Suprapubic skin (tissue), 4 donors: ENCODE measurements at regions not wholly inside any gene's neighbourhood (a gene's known extent, or its start where the extent isn't known, plus 50 kb on each side); places are given as distances from the start of the nearest gene placed in this dataset.

Experiments used
- EP300 ChIP-seq: sonication (generic); formaldehyde crosslinking; IDR thresholded peaks from one replicate; pipeline ENCODE4 v1.6.1; 2017; ENCODE audit warnings: antibody characterized with exemption
- POLR2A ChIP-seq, 2 donors: fragments of 450-650 bp; IDR thresholded peaks; one replicate each; pipeline ENCODE4 v1.6.1; 2017; ENCODE audit warnings: antibody characterized with exemption in 2 of 2, mild to moderate bottlenecking in 2 of 2, moderate library complexity in 2 of 2
- POLR2AphosphoS5 ChIP-seq, 3 donors: sonication (generic); formaldehyde crosslinking; IDR thresholded peaks; one replicate each; pipeline ENCODE4 v1.6.1; 2017; ENCODE audit warnings: antibody characterized with exemption in 3 of 3
- TF ChIP-seq, protein P1 (sequence below), 2 donors: fragments of 200-600 bp in 1 of 2; fragments of 450-650 bp in 1 of 2; sonication (generic) in 1 of 2; IDR thresholded peaks; one replicate each; pipeline ENCODE4 v1.5.1; 2016 to 2019; ENCODE audit warnings: antibody characterized with exemption in 2 of 2, mild to moderate bottlenecking in 1 of 2, moderate library complexity in 1 of 2

DNA sequence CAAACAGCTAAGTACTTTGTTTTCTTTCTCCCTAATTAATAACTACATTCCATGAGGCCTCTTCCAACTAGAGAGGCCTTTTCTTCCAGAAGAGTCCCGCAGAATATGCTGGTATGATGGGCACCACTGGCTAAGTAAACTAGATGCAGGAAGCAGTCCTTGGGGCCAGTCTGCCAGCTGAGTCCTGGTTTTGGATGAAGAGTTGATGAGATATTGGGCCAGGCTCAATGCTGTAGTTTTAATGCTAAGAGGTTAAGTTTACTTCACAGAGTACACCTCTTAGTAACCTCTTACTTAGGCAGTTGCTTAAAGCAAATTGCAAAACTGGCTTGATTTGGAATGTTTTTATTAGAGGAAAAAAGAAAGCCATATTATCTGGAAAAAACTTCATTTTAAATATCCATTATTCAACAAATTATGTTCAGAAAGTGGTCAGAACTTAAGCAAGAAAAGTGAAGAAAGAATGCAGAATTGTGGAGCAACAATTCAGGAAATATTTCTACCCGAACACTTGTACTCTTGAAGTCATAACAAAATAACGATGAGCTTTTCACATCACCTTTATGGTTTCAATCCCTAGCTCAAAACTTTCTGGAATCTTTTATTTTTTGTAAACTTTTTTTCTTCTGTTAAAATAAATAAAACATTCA lies 178.4 kb upstream of the CDIN1 start:
- TF ChIP-seq, protein P1, sequence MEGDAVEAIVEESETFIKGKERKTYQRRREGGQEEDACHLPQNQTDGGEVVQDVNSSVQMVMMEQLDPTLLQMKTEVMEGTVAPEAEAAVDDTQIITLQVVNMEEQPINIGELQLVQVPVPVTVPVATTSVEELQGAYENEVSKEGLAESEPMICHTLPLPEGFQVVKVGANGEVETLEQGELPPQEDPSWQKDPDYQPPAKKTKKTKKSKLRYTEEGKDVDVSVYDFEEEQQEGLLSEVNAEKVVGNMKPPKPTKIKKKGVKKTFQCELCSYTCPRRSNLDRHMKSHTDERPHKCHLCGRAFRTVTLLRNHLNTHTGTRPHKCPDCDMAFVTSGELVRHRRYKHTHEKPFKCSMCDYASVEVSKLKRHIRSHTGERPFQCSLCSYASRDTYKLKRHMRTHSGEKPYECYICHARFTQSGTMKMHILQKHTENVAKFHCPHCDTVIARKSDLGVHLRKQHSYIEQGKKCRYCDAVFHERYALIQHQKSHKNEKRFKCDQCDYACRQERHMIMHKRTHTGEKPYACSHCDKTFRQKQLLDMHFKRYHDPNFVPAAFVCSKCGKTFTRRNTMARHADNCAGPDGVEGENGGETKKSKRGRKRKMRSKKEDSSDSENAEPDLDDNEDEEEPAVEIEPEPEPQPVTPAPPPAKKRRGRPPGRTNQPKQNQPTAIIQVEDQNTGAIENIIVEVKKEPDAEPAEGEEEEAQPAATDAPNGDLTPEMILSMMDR (IDR thresholded peaks at IDR 0.05): no peak
- TF ChIP-seq POLR2A (IDR thresholded peaks at IDR 0.05) (no peak), POLR2AphosphoS5 (IDR thresholded peaks at IDR 0.05) (no peak), EP300 (no peak)
